ENCODE measurements at regions not wholly inside any gene's neighbourhood (a gene's known extent, or its start where the extent isn't known, plus 50 kb on each side); places are given as distances from the start of the nearest gene placed in this dataset.

DNA sequence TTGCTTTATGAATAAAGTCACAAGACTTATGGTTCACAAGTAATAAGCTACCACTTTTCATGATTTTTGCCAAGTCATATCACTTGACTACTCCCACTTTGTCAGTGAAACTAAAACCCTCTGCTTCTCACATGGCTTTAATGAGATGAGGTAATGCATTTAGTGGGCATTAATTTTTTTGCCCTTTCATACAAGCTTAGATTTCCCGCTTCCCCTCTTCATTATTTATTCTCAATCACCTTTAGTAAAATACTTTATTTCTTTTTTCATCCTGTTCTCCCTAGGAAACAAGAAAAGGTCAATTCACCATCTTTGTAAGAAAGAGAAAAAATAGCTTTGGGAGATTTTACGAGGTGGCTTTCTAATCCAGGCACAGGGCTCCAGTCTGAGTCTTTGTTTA lies 109.6 kb upstream of the STARD3NL start:
- ChIA-PET CTCF (interaction anchor here (0.5 to 1.7 kb wide), 7 partner anchors 11 to 363 kb away, joined by 3 to 5 read pairs (median 3); no protein-coding TSS in a partner anchor), POLR2A (no interaction called here)
- TF ChIP-seq ATF7 (IDR thresholded peaks at IDR 0.05; ENCODE audit: low read depth), result peak; percentile 83
- TF ChIP-seq ZNF274 (IDR thresholded peaks at IDR 0.05; ENCODE audit: insufficient read depth, insufficient read length), result no peak

DNA sequence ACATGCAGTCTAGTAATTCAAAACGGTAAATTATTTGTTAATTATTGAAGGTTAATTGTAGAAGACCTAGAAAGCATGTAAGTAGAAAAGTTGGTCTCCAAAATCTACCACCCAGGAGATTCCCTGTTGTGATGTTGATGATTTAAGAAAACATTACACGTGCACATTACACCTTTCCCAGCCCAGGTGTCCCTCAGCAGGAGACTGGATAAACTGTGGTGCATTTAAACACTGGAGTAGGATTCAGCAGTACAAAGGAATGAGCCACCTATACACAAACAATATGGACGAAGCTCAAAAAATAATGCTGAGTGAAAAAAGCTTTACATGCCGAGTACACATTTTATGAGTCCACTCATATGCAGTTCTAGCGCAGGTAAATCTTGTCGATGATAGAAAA lies 109.0 kb upstream of the STARD3NL start:
- H2AFZ ChIP-seq (ENCODE audit: control insufficient read depth, low read depth, low read length), result no peak overlapping the region
- RAD21 ChIA-PET (ENCODE audit: unreplicated experiment), result interaction anchor here (0.9 kb wide), 1 partner anchor 152 kb away, joined by 6 read pairs; the partner anchor contains the start of gene SFRP4
- H3K27ac ChIP-seq (ENCODE audit: control insufficient read depth, insufficient read depth), result no peak overlapping the region
- H3K4me1 ChIP-seq (ENCODE audit: control insufficient read depth, insufficient read depth, low read length), result no peaks in the 10 kb centered on the region
- H3K27me3 ChIP-seq (replicated peaks in 1 of 2; ENCODE audit: control insufficient read depth in 2 of 2, insufficient read depth in 2 of 2, low read length in 1 of 2), result no peaks in the 10 kb centered on the region
- WGBS (ENCODE audit: insufficient coverage, insufficient replicate concordance, low lambda C conversion rate, missing lambda C conversion rate), result 51% methylated on average over 6 of the region's 6 CpGs
- no peaks in the 10 kb centered on the region for H3K79me2 ChIP-seq (ENCODE audit: control insufficient read depth, insufficient read depth, low read length)
- FAIRE-seq (no peak), DNase-seq (ENCODE audit: low read depth, low spot score) (no peak), ATAC-seq (no peak)
- intact Hi-C loops (cut with micrococcal nuclease; ENCODE audit: unreplicated experiment) (no loop called here), in situ Hi-C loops (cut with MboI) (no loop called here)
- POLR2A ChIA-PET, result no interaction called here
- H4K20me1 ChIP-seq (ENCODE audit: control insufficient read depth, insufficient read depth), result no peaks in the 10 kb centered on the region
- no peaks in the 10 kb centered on the region for H3K36me3 ChIP-seq (ENCODE audit: control insufficient read depth in 2 of 2, insufficient read depth in 2 of 2, low read length in 1 of 2)
- CTCF ChIA-PET, result interaction anchor here (0.5 to 1.7 kb wide), 8 partner anchors 10 to 363 kb away, joined by 3 to 5 read pairs (median 3); no protein-coding TSS in a partner anchor
- H3K4me2 ChIP-seq (ENCODE audit: control insufficient read depth, insufficient read depth), result no peak overlapping the region
- SMC1A ChIA-PET (ENCODE audit: uncharacterized antibody, unreplicated experiment), result interaction anchor here (0.6 to 1.6 kb wide), 5 partner anchors 8 to 781 kb away, joined by 3 to 5 read pairs (median 3); partner anchors contain the start of gene SFRP4
- H3K9ac ChIP-seq (ENCODE audit: control insufficient read depth, insufficient read depth, low read length), result no peak overlapping the region
- TF ChIP-seq ZNF217 (IDR thresholded peaks at IDR 0.05) (no peak), NBN (IDR thresholded peaks at IDR 0.05) (no peak), PML (IDR thresholded peaks at IDR 0.05; ENCODE audit: low read length) (no peak), CHD4 (IDR thresholded peaks at IDR 0.05) (no peak), RUNX3 (IDR thresholded peaks at IDR 0.05; ENCODE audit: low read length) (no peak), BHLHE40 (IDR thresholded peaks at IDR 0.05; ENCODE audit: borderline replicate concordance in 1 of 2, low read depth in 2 of 2, low read length in 1 of 2) (no peak), TCF12 (IDR thresholded peaks at IDR 0.05; ENCODE audit: low read depth, low read length) (no peak), CBFB (IDR thresholded peaks at IDR 0.05; ENCODE audit: low read depth) (no peak), ZBED1 (IDR thresholded peaks at IDR 0.05; ENCODE audit: borderline replicate concordance) (no peak), BRCA1 (IDR thresholded peaks at IDR 0.05; ENCODE audit: low read depth, low read length) (no peak), EGR1 (IDR thresholded peaks at IDR 0.05; ENCODE audit: borderline replicate concordance in 1 of 2, low read depth in 2 of 2, low read length in 2 of 2) (no peak), FOXM1 (IDR thresholded peaks at IDR 0.05; ENCODE audit: low read depth, low read length) (no peak), POLR2AphosphoS2 (IDR thresholded peaks at IDR 0.05; ENCODE audit: low read depth, low read length) (no peak), IKZF2 (IDR thresholded peaks at IDR 0.05) (no peak)
- TF ChIP-seq, protein P1, sequence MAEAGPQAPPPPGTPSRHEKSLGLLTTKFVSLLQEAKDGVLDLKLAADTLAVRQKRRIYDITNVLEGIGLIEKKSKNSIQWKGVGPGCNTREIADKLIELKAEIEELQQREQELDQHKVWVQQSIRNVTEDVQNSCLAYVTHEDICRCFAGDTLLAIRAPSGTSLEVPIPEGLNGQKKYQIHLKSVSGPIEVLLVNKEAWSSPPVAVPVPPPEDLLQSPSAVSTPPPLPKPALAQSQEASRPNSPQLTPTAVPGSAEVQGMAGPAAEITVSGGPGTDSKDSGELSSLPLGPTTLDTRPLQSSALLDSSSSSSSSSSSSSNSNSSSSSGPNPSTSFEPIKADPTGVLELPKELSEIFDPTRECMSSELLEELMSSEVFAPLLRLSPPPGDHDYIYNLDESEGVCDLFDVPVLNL (IDR thresholded peaks at IDR 0.05; ENCODE audit: low read depth, low read length), result no peak
- TF ChIP-seq, protein P2, sequence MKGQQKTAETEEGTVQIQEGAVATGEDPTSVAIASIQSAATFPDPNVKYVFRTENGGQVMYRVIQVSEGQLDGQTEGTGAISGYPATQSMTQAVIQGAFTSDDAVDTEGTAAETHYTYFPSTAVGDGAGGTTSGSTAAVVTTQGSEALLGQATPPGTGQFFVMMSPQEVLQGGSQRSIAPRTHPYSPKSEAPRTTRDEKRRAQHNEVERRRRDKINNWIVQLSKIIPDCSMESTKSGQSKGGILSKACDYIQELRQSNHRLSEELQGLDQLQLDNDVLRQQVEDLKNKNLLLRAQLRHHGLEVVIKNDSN (IDR thresholded peaks at IDR 0.05; ENCODE audit: borderline replicate concordance, extremely low read length, insufficient read depth, low read depth, low read length), result no peak
- no TSS peak for BruUV-seq (replicated peaks)
- no peak overlapping the region for H3K4me3 ChIP-seq
- H3K9me3 ChIP-seq (replicated peaks; ENCODE audit: control insufficient read depth, insufficient read depth, low read length), result no peaks in the 10 kb centered on the region

More for the DNA sequence above, 109.6 kb upstream of the STARD3NL start:
- WGBS (ENCODE audit: insufficient coverage, insufficient replicate concordance, low lambda C conversion rate, missing lambda C conversion rate), result 43% methylated on average over 2 of the region's 2 CpGs
- intact Hi-C loops (cut with micrococcal nuclease; ENCODE audit: unreplicated experiment), result no loop called here
- BruUV-seq (replicated peaks), result no TSS peak
- Histone ChIP-seq H3K4me3 (no peak overlapping the region), H3K9me3 (replicated peaks; ENCODE audit: control insufficient read depth, insufficient read depth, low read length) (no peaks in the 10 kb centered on the region), H3K79me2 (ENCODE audit: control insufficient read depth, insufficient read depth, low read length) (no peaks in the 10 kb centered on the region), H4K20me1 (ENCODE audit: control insufficient read depth, insufficient read depth) (no peaks in the 10 kb centered on the region), H3K27ac (ENCODE audit: control insufficient read depth, insufficient read depth) (no peak overlapping the region), H3K9ac (ENCODE audit: control insufficient read depth, insufficient read depth, low read length) (no peak overlapping the region), H3K36me3 (ENCODE audit: control insufficient read depth in 2 of 2, insufficient read depth in 2 of 2, low read length in 1 of 2) (no peaks in the 10 kb centered on the region), H2AFZ (ENCODE audit: control insufficient read depth, low read depth, low read length) (no peak overlapping the region), H3K4me1 (ENCODE audit: control insufficient read depth, insufficient read depth, low read length) (no peaks in the 10 kb centered on the region), H3K4me2 (ENCODE audit: control insufficient read depth, insufficient read depth) (no peak overlapping the region), H3K27me3 (replicated peaks in 1 of 2; ENCODE audit: control insufficient read depth in 2 of 2, insufficient read depth in 2 of 2, low read length in 1 of 2) (no peaks in the 10 kb centered on the region)
- DNase-seq (ENCODE audit: low read depth, low spot score), result no peak
- ATAC-seq, result peak; percentile 44; the same call in 2 of the 3 replicates
- SMC1A ChIA-PET (ENCODE audit: uncharacterized antibody, unreplicated experiment), result interaction anchor here (0.6 to 1.6 kb wide), 7 partner anchors 9 to 781 kb away, joined by 3 to 8 read pairs (median 4); partner anchors contain the start of gene SFRP4
- in situ Hi-C loops (cut with MboI), result no loop called here
- no peak for FAIRE-seq
- RAD21 ChIA-PET (ENCODE audit: unreplicated experiment), result interaction anchor here (0.9 kb wide), 1 partner anchor 151 kb away, joined by 6 read pairs; the partner anchor contains the start of gene SFRP4

All from GM12878 (cell line).